Muscle of leg (tissue), 3 donors: ENCODE measurements at regions not wholly inside any gene's neighbourhood (a gene's known extent, or its start where the extent isn't known, plus 50 kb on each side); places are given as distances from the start of the nearest gene placed in this dataset.

Experiments used
- DNase-seq: peaks from one replicate; pipeline ENCODE4 v3.0.0; 2013
- H3K27ac ChIP-seq: one replicate; pipeline ENCODE4 v1.5.1; 2013; ENCODE audit warnings: mild to moderate bottlenecking, low read length, control low read depth
- H3K27me3 ChIP-seq: one replicate; pipeline ENCODE4 v1.6.1; 2013; ENCODE audit warnings: low read length; ENCODE audit not compliant: control insufficient read depth, insufficient read depth
- H3K36me3 ChIP-seq: one replicate; pipeline ENCODE4 v1.6.1; 2013; ENCODE audit warnings: low read length; ENCODE audit not compliant: control insufficient read depth, insufficient read depth
- H3K4me1 ChIP-seq: one replicate; pipeline ENCODE4 v1.6.1; 2013; ENCODE audit warnings: low read length; ENCODE audit not compliant: control insufficient read depth, insufficient read depth
- H3K4me3 ChIP-seq: one replicate; pipeline ENCODE4 v1.5.1; 2013; ENCODE audit warnings: low read length, control low read depth
- H3K9me3 ChIP-seq: replicated peaks from 2 replicates; pipeline ENCODE4 v1.6.1; 2013; ENCODE audit warnings: low read depth, low read length; ENCODE audit not compliant: control insufficient read depth
- WGBS: methylation state at CpG from one replicate; pipeline ENCODE4 v1.1.5; 2013; ENCODE audit warnings: missing lambda C conversion rate; ENCODE audit not compliant: insufficient coverage; 5-methylcytosine and 5-hydroxymethylcytosine counted together

- H3K27me3 ChIP-seq: no peaks in the 10 kb centered on the region
- no peaks in the 10 kb centered on the region for H3K4me1 ChIP-seq
- WGBS: no CpG with 5 or more reads among the region's 5 CpGs
- no peak for DNase-seq
- no peak overlapping the region for H3K27ac ChIP-seq
- H3K4me3 ChIP-seq: no peak overlapping the region
- no peaks in the 10 kb centered on the region for H3K9me3 ChIP-seq
- H3K36me3 ChIP-seq: no peaks in the 10 kb centered on the region
These were observed 659.5 kb upstream of the NRP1 start for GRCh38 chr10:33993917-33994316.

GRCh38 chr10:33991924-33992323 is 657.5 kb upstream of the NRP1 start:
- Histone ChIP-seq H3K36me3 (no peaks in the 10 kb centered on the region), H3K4me1 (no peaks in the 10 kb centered on the region), H3K27ac (no peak overlapping the region), H3K9me3 (no peaks in the 10 kb centered on the region), H3K27me3 (no peaks in the 10 kb centered on the region), H3K4me3 (no peak overlapping the region)
- 100% methylated on average over 1 of the region's 3 CpGs for WGBS
- no peak for DNase-seq

DNA sequence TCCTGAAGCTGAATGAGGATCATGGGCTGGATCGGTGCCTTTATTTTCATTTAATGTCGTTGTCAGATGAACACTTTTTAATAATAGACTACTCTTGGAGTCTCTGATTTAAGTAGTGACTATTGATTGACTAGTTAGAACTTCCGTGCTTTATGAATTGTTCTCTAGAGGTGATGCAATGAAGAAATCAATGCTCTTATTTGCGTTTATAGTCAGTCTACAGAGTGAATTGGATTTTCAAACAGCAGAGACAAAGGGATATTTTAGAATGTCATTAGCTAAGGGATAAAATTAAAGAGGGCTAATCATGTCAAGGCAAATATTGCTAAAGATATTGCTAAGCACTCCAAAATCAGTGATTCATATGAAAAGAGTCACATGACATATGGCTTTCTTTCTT is 652.0 kb upstream of the NRP1 start:
- Histone ChIP-seq H3K36me3 (no peaks in the 10 kb centered on the region), H3K4me1 (no peaks in the 10 kb centered on the region), H3K27me3 (no peaks in the 10 kb centered on the region), H3K4me3 (no peak overlapping the region), H3K27ac (no peak overlapping the region), H3K9me3 (no peaks in the 10 kb centered on the region)
- no CpG with 5 or more reads among the region's 4 CpGs for WGBS
- DNase-seq: no peak

GRCh38 chr10:33986016-33986415 is 651.5 kb upstream of the NRP1 start:
- no CpG with 5 or more reads among the region's 4 CpGs for WGBS
- no peak for DNase-seq
- Histone ChIP-seq H3K4me1 (no peaks in the 10 kb centered on the region), H3K36me3 (no peaks in the 10 kb centered on the region), H3K4me3 (no peak overlapping the region), H3K9me3 (no peaks in the 10 kb centered on the region), H3K27me3 (no peaks in the 10 kb centered on the region), H3K27ac (no peak overlapping the region)

- DNase-seq: no peak
- H3K4me3 ChIP-seq: no peak overlapping the region
- no peaks in the 10 kb centered on the region for H3K4me1 ChIP-seq
- no peaks in the 10 kb centered on the region for H3K36me3 ChIP-seq
- H3K9me3 ChIP-seq: no peaks in the 10 kb centered on the region
- H3K27ac ChIP-seq: no peak overlapping the region
- no CpG with 5 or more reads among the region's 3 CpGs for WGBS
- no peaks in the 10 kb centered on the region for H3K27me3 ChIP-seq
These were observed 648.5 kb upstream of the NRP1 start for GRCh38 chr10:33982995-33983394.

DNA sequence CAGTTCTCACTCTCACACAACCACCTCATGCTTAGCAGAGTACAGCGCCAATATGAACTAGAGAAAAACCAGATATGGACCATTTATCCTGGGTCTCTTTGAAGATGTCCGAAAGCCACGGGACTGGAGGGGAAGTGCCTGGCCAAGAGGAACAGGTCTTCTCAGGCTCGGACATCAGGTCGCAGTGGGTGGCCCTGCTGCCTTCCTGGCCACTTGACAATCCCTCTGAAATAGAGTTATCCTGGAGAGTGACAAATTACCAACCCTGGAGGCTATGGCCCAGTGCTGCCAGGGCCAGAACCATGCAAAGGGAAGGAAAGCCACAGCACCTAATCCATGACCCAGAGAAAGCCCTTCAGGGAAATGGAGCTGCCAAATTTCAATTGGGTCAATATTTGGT is 646.8 kb upstream of the NRP1 start:
- H3K4me3 ChIP-seq: no peak overlapping the region
- WGBS: 83% methylated on average over 4 of the region's 5 CpGs
- no peak for DNase-seq
- H3K27ac ChIP-seq: no peak overlapping the region
- H3K9me3 ChIP-seq: no peaks in the 10 kb centered on the region
- no peaks in the 10 kb centered on the region for H3K36me3 ChIP-seq
- H3K27me3 ChIP-seq: no peaks in the 10 kb centered on the region
- H3K4me1 ChIP-seq: no peaks in the 10 kb centered on the region

DNA sequence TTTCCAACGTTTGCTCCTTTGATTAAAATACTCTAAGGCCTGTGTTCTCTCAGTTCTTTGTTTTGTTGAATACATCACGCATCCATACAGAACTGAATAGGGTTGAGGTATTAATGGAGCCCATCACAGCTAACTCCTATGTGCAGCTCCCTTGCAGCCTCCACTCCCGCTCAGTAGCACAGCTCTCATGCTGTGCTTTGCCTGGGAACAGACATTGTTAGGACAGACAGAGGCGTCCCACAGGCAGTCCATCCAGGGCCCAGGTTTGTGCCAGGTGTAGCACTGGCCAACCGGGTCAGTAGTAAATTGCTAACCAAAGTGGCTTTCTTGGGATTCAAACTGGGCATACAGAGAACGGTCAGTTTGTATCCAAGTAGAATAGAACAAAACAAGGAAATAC is 644.7 kb upstream of the NRP1 start:
- Histone ChIP-seq H3K9me3 (no peaks in the 10 kb centered on the region), H3K27ac (no peak overlapping the region), H3K4me3 (no peak overlapping the region), H3K36me3 (no peaks in the 10 kb centered on the region), H3K27me3 (no peaks in the 10 kb centered on the region), H3K4me1 (no peaks in the 10 kb centered on the region)
- WGBS: 100% methylated on average over 3 of the region's 6 CpGs
- DNase-seq: no peak

DNA sequence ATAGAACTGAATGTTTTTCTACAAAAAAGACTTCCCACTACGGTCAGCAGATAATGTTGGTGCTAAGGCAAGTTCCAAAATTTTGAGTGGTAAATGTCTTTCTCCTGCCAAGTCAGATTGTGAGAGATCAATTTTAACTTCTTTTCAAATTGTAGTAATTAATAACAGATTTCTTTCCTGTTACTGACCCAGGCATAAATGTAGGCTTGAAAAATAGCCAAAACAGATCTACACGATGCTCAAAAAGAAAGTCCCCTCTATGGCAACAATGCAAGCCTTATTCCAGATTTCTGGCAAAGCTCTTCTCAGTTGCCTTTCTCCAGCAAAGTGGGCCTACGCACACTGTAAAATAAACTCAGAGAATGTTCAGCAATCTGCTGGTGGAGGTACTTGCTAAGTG is 641.0 kb upstream of the NRP1 start:
- Histone ChIP-seq H3K36me3 (no peaks in the 10 kb centered on the region), H3K4me3 (no peak overlapping the region), H3K4me1 (no peaks in the 10 kb centered on the region), H3K27me3 (no peaks in the 10 kb centered on the region), H3K27ac (no peak overlapping the region), H3K9me3 (no peaks in the 10 kb centered on the region)
- WGBS: no CpG with 5 or more reads among the region's 3 CpGs
- DNase-seq: peak; percentile 65

DNA sequence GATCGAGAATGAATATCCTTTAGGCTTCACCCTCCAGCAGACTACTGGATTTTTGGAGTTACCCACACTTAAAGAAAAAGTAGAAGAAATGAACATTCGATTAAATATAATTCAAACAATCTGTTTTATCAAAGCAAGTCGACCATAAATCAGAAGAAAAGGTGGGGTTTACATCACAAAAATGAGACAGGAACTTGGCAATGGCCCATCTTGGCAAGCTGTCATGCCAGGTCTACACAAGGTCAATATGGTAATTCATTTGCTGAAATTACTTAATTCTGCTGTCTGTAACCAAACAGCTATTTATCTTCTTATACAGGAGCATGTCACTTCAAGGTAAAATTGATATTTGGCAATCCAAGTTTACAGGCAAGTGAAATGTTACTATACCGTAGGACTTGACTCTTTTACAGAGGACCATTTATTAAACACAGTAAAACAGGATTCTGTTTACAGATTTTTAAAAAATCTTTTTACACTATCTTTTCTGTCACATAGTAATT is 640.6 kb upstream of the NRP1 start:
- Histone ChIP-seq H3K4me3 (no peak overlapping the region), H3K27ac (no peak overlapping the region), H3K27me3 (no peaks in the 10 kb centered on the region), H3K4me1 (no peaks in the 10 kb centered on the region), H3K9me3 (no peaks in the 10 kb centered on the region), H3K36me3 (no peaks in the 10 kb centered on the region)
- WGBS: 100% methylated on average over 1 of the region's 4 CpGs
- DNase-seq: no peak

DNA sequence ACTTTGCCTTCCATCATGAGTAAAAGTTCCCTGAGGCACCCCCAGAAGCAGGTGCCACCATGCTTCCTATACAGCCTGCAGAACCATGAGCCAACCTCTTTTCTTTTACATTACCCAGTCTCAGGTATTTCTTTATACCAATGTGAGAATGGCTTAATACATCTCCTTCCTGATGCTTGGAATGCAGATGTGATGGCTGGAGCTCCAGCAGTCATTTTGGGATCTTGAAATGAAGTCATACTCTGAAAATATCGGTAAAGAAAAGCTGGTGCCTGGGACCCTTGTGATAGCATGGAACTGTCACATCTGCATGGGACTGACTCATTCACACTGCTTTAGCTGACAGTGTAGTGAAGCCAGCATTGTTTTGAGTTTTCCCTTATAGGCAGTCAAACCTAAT is 634.5 kb upstream of the NRP1 start:
- no peaks in the 10 kb centered on the region for H3K36me3 ChIP-seq
- no peaks in the 10 kb centered on the region for H3K27me3 ChIP-seq
- H3K27ac ChIP-seq: no peak overlapping the region
- H3K4me1 ChIP-seq: no peaks in the 10 kb centered on the region
- no peak for DNase-seq
- H3K4me3 ChIP-seq: no peak overlapping the region
- 100% methylated on average over 1 of the region's 1 CpG for WGBS
- H3K9me3 ChIP-seq: no peaks in the 10 kb centered on the region

DNA sequence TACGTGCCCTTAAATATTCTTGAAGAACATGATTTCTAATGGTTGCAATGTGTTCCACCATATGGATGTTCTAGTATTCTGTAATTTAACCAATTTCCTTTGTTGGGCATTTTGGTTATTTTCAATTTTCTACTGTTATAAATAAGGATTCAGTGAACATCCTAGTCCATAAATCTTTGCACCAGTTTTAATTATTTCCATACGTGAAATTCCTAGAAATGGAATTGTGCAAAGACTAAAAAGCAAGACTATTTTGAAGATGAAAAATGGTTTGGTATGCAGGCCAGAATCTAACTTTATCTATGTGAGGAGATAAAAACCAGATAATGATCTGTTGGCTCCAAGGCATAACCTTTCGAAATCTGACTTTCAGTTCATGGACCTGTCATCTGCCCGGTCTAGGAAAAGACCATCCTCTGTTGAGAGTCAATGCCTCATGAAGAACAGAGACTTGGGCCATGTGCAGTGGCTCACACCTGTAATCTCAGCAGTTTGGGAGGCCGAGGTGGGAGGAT is 633.2 kb upstream of the NRP1 start:
- WGBS: 87% methylated on average over 2 of the region's 5 CpGs
- H3K27me3 ChIP-seq: no peaks in the 10 kb centered on the region
- H3K9me3 ChIP-seq: no peaks in the 10 kb centered on the region
- no peak overlapping the region for H3K4me3 ChIP-seq
- no peaks in the 10 kb centered on the region for H3K4me1 ChIP-seq
- H3K36me3 ChIP-seq: no peaks in the 10 kb centered on the region
- no peak overlapping the region for H3K27ac ChIP-seq
- DNase-seq: no peak
